HCT116 (cell line): ENCODE measurements at regions not wholly inside any gene's neighbourhood (a gene's known extent, or its start where the extent isn't known, plus 50 kb on each side); places are given as distances from the start of the nearest gene placed in this dataset.
A peak's percentile ranks its signal among the peaks of the same experiment; 100 is the strongest.

Experiments used
- ATAC-seq: fragments of 200-7000 bp; cut with Tn5 transposase; 2 replicates; pipeline ENCODE4 v1.9.1; 2020; ENCODE audit warnings: mild to moderate bottlenecking, moderate library complexity
- BruUV-seq: library from RNA; stranded (reverse); fragments of 400-500 nt; replicated peaks from 2 replicates; lab custom pipeline; 2021; lab: Mats Ljungman, UMichigan
- CTCF ChIA-PET: fragments of 300-600 bp; sonication (Branson Sonifier 250); formaldehyde crosslinking; loops from one replicate; lab custom pipeline; 2021; ENCODE audit warnings: antibody characterized with exemption; lab: Charles Lee
- POLR2A ChIA-PET: fragments of 300-600, 350-600 bp; sonication (Branson Sonifier 250); formaldehyde crosslinking; loops from one replicate; lab custom pipeline; 2021; ENCODE audit warnings: antibody characterized with exemption; lab: Charles Lee
- RAD21 ChIA-PET, 2 experiments: fragments of 300-600 bp; sonication (Branson Sonifier 250); formaldehyde crosslinking; loops; one replicate each; lab custom pipeline; 2023; ENCODE audit warnings: low total read pairs in 2 of 2; ENCODE audit not compliant: uncharacterized antibody in 2 of 2, unreplicated experiment in 2 of 2, low non-redundant PET in 1 of 2; lab: Charles Lee
- DNase-seq: peaks from one replicate; pipeline ENCODE4 v3.0.0-alpha.2; 2010; ENCODE audit warnings: low read depth, low spot score
- H2AFZ ChIP-seq: fragments of 200-600 bp; shearing (Covaris generic), sonication (generic); 2 replicates; pipeline ENCODE4 v1.6.1; 2017; ENCODE audit warnings: low read depth, mixed run types, mixed read lengths, antibody characterized with exemption, low read length; ENCODE audit not compliant: poor library complexity, severe bottlenecking
- H3K27ac ChIP-seq: 2 replicates; pipeline ENCODE4 v1.5.1; 2012; ENCODE audit warnings: low read depth, low read length
- H3K27me3 ChIP-seq: fragments of 200-600 bp; sonication (generic); 2 replicates; pipeline ENCODE4 v1.6.1; 2016; ENCODE audit warnings: mixed run types, low read length, mixed read lengths; ENCODE audit not compliant: insufficient read depth
- H3K36me3 ChIP-seq, 2 experiments: fragments of 200-500 bp in 1 of 2; fragments of 200-600 bp in 1 of 2; sonication (Bioruptor generic) in 1 of 2; sonication (generic) in 1 of 2; 2 replicates each; pipeline versions ENCODE4 v1.5.1 to v1.6.1; 2014 to 2016; ENCODE audit warnings: low read length in 2 of 2, inconsistent platforms in 1 of 2, mixed read lengths in 1 of 2, mixed run types in 1 of 2; ENCODE audit not compliant: insufficient read depth in 2 of 2, control insufficient read depth in 1 of 2
- H3K4me1 ChIP-seq, 2 experiments: fragments of 200-600 bp in 1 of 2; sonication (generic) in 1 of 2; 2 replicates each; pipeline versions ENCODE4 v1.5.1 to v1.6.1; 2012 to 2017; ENCODE audit warnings: low read length in 2 of 2, inconsistent platforms in 1 of 2, mild to moderate bottlenecking in 1 of 2, mixed read lengths in 1 of 2, mixed run types in 1 of 2, moderate library complexity in 1 of 2; ENCODE audit not compliant: insufficient read depth in 2 of 2, control insufficient read depth in 1 of 2
- H3K4me2 ChIP-seq: fragments of 200-600 bp; sonication (generic); 2 replicates; pipeline ENCODE4 v1.6.1; 2017; ENCODE audit warnings: mixed run types, low read length, mixed read lengths
- H3K4me3 ChIP-seq, 2 experiments: fragments of 200-600 bp in 1 of 2; sonication (generic) in 1 of 2; replicated peaks in 1 of 2; 2 replicates each; pipeline ENCODE4 v1.5.1; 2011 to 2016; ENCODE audit warnings: low read length in 2 of 2, control low read depth in 1 of 2, low read depth in 1 of 2, mild to moderate bottlenecking in 1 of 2, mixed read lengths in 1 of 2, mixed run types in 1 of 2
- H3K79me2 ChIP-seq: fragments of 200-600 bp; sonication (generic); 2 replicates; pipeline ENCODE4 v1.6.1; 2017; ENCODE audit warnings: mild to moderate bottlenecking, mixed run types, low read length, moderate library complexity, mixed read lengths; ENCODE audit not compliant: insufficient read depth
- H3K9ac ChIP-seq: fragments of 200-600 bp; sonication (generic); 2 replicates; pipeline ENCODE4 v1.6.1; 2016; ENCODE audit warnings: low read length, mixed read lengths
- H3K9me2 ChIP-seq: fragments of 200-600 bp; sonication (generic), shearing (Covaris generic); 2 replicates; pipeline ENCODE4 v1.6.1; 2017; ENCODE audit warnings: mixed run types, mild to moderate bottlenecking, moderate library complexity; ENCODE audit not compliant: insufficient read depth
- H3K9me3 ChIP-seq, 2 experiments: fragments of 200-500 bp in 1 of 2; fragments of 200-600 bp in 1 of 2; sonication (Bioruptor generic) in 1 of 2; sonication (generic) in 1 of 2; 2 replicates each; pipeline ENCODE4 v1.6.1; 2014 to 2017; ENCODE audit warnings: low read length in 2 of 2, mixed read lengths in 2 of 2, inconsistent platforms in 1 of 2, low read depth in 1 of 2, mild to moderate bottlenecking in 1 of 2, mixed run types in 1 of 2, moderate library complexity in 1 of 2; ENCODE audit not compliant: control insufficient read depth in 1 of 2, insufficient read depth in 1 of 2
- H4K20me1 ChIP-seq: fragments of 200-600 bp; sonication (generic), shearing (Covaris generic); 2 replicates; pipeline ENCODE4 v1.6.1; 2017; ENCODE audit warnings: mixed run types, mild to moderate bottlenecking, moderate library complexity; ENCODE audit not compliant: insufficient read depth
- CEBPB ChIP-seq: IDR thresholded peaks from 2 replicates; pipeline ENCODE4 v1.6.1; 2012; ENCODE audit warnings: low read depth
- EZH2phosphoT487 ChIP-seq: fragments of 200-600 bp; IDR thresholded peaks from 2 replicates; pipeline ENCODE4 v1.6.1; 2018; ENCODE audit warnings: antibody characterized with exemption, borderline replicate concordance
- POLR2A ChIP-seq: IDR thresholded peaks from 2 replicates; pipeline ENCODE4 v1.7.0; 2011; ENCODE audit warnings: borderline replicate concordance; ENCODE audit not compliant: insufficient read depth, insufficient read length; ENCODE audit errors: extremely low read depth
- POLR2AphosphoS5 ChIP-seq: IDR thresholded peaks from 2 replicates; pipeline ENCODE4 v1.6.1; 2011; ENCODE audit warnings: mild to moderate bottlenecking, low read depth, low read length, moderate library complexity
- SRF ChIP-seq: IDR thresholded peaks from 2 replicates; pipeline ENCODE4 v1.6.1; 2012; ENCODE audit warnings: low read depth
- YY1 ChIP-seq: IDR thresholded peaks from 2 replicates; pipeline ENCODE4 v1.6.1; 2011; ENCODE audit warnings: low read length, low read depth, moderate library complexity, mild to moderate bottlenecking; ENCODE audit not compliant: insufficient replicate concordance; ENCODE audit errors: extremely low read depth
- ZFX ChIP-seq: fragments of 450-650 bp; IDR thresholded peaks from 2 replicates; pipeline ENCODE4 v1.6.1; 2017
- intact Hi-C: fragments of 100-400 bp; cut with micrococcal nuclease; formaldehyde crosslinking; loops from 2 replicates; pipeline ENCODE4 v1.10.0; 2022
- TF ChIP-seq, protein P1 (sequence below): IDR thresholded peaks from 2 replicates; pipeline ENCODE4 v1.6.1; 2012

DNA sequence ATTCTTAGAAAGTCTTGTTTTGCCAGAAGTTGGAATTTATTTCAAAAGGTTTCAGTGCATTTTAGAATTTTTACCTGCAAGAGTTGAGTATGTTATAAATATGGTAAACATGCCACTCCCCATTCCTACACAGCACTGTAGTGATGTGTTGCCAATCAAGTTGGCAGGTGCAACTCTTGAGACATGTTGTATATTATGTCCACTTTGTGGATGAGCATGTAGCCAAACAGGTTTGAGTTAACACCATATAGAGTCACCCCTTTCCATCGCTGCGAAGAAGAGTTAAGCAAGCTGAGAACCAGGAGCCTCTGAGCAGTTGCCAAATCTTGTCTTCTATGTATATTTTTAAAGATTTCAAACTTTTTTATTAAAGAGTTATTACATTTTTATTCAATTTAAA is 359.8 kb downstream of the LMO7 start:
- RAD21 ChIA-PET = no interaction called here
- POLR2A ChIA-PET = no interaction called here
- TF ChIP-seq ZFX = no peak
- no peak for TF ChIP-seq SRF
- Histone ChIP-seq H3K4me1 (no peaks in the 10 kb centered on the region), H3K79me2 (no peaks in the 10 kb centered on the region), H4K20me1 (no peaks in the 10 kb centered on the region; the same call in 1 of the 2 replicates), H3K9me3 (no peaks in the 10 kb centered on the region), H3K4me2 (no peak overlapping the region), H3K36me3 (no peaks in the 10 kb centered on the region), H3K27ac (no peak overlapping the region), H3K9me2 (no peaks in the 10 kb centered on the region), H3K9ac (no peak overlapping the region), H3K27me3 (no peaks in the 10 kb centered on the region), H3K4me3 (no peak overlapping the region), H2AFZ (no peak overlapping the region)
- intact Hi-C loops = no loop called here
- ATAC-seq (no peak), DNase-seq (no peak)
- CTCF ChIA-PET = no interaction called here
- BruUV-seq = no TSS peak

DNA sequence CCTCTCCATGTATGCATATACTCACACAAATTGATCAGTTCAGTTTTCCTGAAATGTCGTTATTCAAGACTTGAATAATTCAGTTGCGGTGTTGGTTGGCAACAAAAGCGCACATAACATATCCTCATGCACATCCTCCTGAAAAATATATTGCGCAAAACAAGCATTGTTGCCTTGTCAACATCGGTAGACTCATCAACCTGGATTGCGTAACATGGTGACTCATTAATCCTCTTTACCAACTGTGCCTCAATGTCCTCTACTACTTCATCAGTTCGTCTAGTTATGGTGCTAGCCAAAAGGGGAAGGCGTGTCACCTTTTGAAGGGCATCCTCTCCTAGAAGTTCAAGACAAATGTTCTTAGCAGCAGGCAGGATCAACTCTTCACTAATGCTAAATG is 357.7 kb downstream of the LMO7 start:
- DNase-seq (no peak), ATAC-seq (no peak)
- H3K9me3 ChIP-seq = no peaks in the 10 kb centered on the region
- RAD21 ChIA-PET = no interaction called here
- no peaks in the 10 kb centered on the region for H3K79me2 ChIP-seq
- no peak overlapping the region for H3K27ac ChIP-seq
- H3K36me3 ChIP-seq = no peaks in the 10 kb centered on the region
- no peaks in the 10 kb centered on the region for H3K27me3 ChIP-seq
- no peaks in the 10 kb centered on the region for H4K20me1 ChIP-seq
- CTCF ChIA-PET = no interaction called here
- no peak overlapping the region for H3K9ac ChIP-seq
- no peaks in the 10 kb centered on the region for H3K4me1 ChIP-seq
- no TSS peak for BruUV-seq
- no peak overlapping the region for H2AFZ ChIP-seq
- POLR2A ChIA-PET = no interaction called here
- no peak overlapping the region for H3K4me2 ChIP-seq
- H3K4me3 ChIP-seq = no peak overlapping the region
- intact Hi-C loops = no loop called here
- no peaks in the 10 kb centered on the region for H3K9me2 ChIP-seq
- no peak for TF ChIP-seq POLR2A
- peak; percentile 50 for TF ChIP-seq CEBPB
- TF ChIP-seq EZH2phosphoT487 = no peak
- TF ChIP-seq, protein P1, sequence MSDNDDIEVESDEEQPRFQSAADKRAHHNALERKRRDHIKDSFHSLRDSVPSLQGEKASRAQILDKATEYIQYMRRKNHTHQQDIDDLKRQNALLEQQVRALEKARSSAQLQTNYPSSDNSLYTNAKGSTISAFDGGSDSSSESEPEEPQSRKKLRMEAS = no peak
- no peak for TF ChIP-seq POLR2AphosphoS5
- TF ChIP-seq YY1 = no peak
